SK-N-MC (cell line): ENCODE measurements at regions not wholly inside any gene's neighbourhood (a gene's known extent, or its start where the extent isn't known, plus 50 kb on each side); places are given as distances from the start of the nearest gene placed in this dataset.

Experiments
- EZH2 ChIP-seq: fragments of 200-600 bp; sonication (generic); IDR thresholded peaks from one replicate; pipeline ENCODE4 v1.6.1; 2017; ENCODE audit warnings: antibody characterized with exemption
- FOXP2 ChIP-seq: optimal IDR thresholded peaks from 2 replicates; pipeline ENCODE3; 2011; ENCODE audit warnings: mild to moderate bottlenecking, moderate library complexity; ENCODE audit not compliant: insufficient read depth; ENCODE audit errors: extremely low read length, control extremely low read depth
- POLR2AphosphoS5 ChIP-seq: IDR thresholded peaks from 2 replicates; pipeline ENCODE4 v1.6.1; 2012; ENCODE audit warnings: mild to moderate bottlenecking, low read depth, low read length, borderline replicate concordance

GRCh38 chr4:87919941-87920340 lies 55.6 kb upstream of the SPP1 start:
- TF ChIP-seq EZH2 (no peak), POLR2AphosphoS5 (no peak), FOXP2 (no peak)
